ENCODE measurements at regions not wholly inside any gene's neighbourhood (a gene's known extent, or its start where the extent isn't known, plus 50 kb on each side); places are given as distances from the start of the nearest gene placed in this dataset.

DNA sequence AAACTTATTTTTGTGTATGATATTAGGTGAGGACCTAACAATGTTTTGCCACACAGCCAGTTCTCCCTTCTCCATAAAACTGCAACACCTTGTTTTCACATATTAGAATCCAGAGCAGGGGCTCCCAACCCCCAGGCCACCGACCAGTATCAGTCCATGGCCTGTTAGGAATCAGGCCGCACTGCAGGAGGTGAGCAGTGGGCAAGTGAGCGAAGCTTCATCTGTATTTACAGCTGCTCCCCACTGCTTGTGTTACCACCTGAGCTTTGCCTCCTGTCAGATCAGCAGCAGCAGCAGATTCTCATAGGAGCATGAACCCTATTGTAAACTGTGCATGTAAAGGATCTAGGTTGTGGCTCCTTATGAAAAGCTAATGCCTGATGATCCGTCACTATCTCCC lies 185.9 kb upstream of the NSMCE3 start:
- TF ChIP-seq, protein P1, sequence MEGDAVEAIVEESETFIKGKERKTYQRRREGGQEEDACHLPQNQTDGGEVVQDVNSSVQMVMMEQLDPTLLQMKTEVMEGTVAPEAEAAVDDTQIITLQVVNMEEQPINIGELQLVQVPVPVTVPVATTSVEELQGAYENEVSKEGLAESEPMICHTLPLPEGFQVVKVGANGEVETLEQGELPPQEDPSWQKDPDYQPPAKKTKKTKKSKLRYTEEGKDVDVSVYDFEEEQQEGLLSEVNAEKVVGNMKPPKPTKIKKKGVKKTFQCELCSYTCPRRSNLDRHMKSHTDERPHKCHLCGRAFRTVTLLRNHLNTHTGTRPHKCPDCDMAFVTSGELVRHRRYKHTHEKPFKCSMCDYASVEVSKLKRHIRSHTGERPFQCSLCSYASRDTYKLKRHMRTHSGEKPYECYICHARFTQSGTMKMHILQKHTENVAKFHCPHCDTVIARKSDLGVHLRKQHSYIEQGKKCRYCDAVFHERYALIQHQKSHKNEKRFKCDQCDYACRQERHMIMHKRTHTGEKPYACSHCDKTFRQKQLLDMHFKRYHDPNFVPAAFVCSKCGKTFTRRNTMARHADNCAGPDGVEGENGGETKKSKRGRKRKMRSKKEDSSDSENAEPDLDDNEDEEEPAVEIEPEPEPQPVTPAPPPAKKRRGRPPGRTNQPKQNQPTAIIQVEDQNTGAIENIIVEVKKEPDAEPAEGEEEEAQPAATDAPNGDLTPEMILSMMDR (IDR thresholded peaks at IDR 0.05): no peak
- TF ChIP-seq POLR2A (IDR thresholded peaks at IDR 0.05): no peak
